BLaER1 (cell line): ENCODE measurements at regions not wholly inside any gene's neighbourhood (a gene's known extent, or its start where the extent isn't known, plus 50 kb on each side); places are given as distances from the start of the nearest gene placed in this dataset.

Experiments used
- H3K27ac ChIP-seq: shearing (Covaris generic); formaldehyde crosslinking; 2 replicates; pipeline ENCODE4 v1.8.1; 2022
- H3K27me3 ChIP-seq: shearing (Covaris generic); formaldehyde crosslinking; 2 replicates; pipeline ENCODE4 v1.8.1; 2022
- H3K36me3 ChIP-seq: shearing (Covaris generic); formaldehyde crosslinking; 2 replicates; pipeline ENCODE4 v1.8.1; 2022
- H3K4me1 ChIP-seq: shearing (Covaris generic); formaldehyde crosslinking; 2 replicates; pipeline ENCODE4 v1.8.1; 2022
- H3K4me2 ChIP-seq: shearing (Covaris generic); formaldehyde crosslinking; 2 replicates; pipeline ENCODE4 v1.8.1; 2022
- H3K4me3 ChIP-seq: shearing (Covaris generic); formaldehyde crosslinking; 2 replicates; pipeline ENCODE4 v1.8.1; 2022
- H3K9ac ChIP-seq: shearing (Covaris generic); formaldehyde crosslinking; 2 replicates; pipeline ENCODE4 v1.8.1; 2022
- H3K9me3 ChIP-seq: shearing (Covaris generic); formaldehyde crosslinking; 2 replicates; pipeline ENCODE4 v1.8.1; 2022
- H4K20me1 ChIP-seq: shearing (Covaris generic); formaldehyde crosslinking; 2 replicates; pipeline ENCODE4 v1.8.1; 2022
- Cebpa-rat ChIP-seq: shearing (Covaris generic); IDR thresholded peaks from 2 replicates; pipeline ENCODE4 v1.8.1; 2022

- no peaks in the 10 kb centered on the region for H3K4me1 ChIP-seq
- no peak overlapping the region for H3K4me2 ChIP-seq
- H3K27ac ChIP-seq: no peak overlapping the region
- H3K9me3 ChIP-seq: no peaks in the 10 kb centered on the region
- H3K36me3 ChIP-seq: no peaks in the 10 kb centered on the region
- H3K27me3 ChIP-seq: no peaks in the 10 kb centered on the region
- H3K9ac ChIP-seq: no peak overlapping the region
- no peak for TF ChIP-seq Cebpa-rat
- H3K4me3 ChIP-seq: no peak overlapping the region
- H4K20me1 ChIP-seq: no peaks in the 10 kb centered on the region
These were observed 253.9 kb upstream of the LRRN1 start for GRCh38 chr3:3545360-3545759.

GRCh38 chr3:3538451-3538850 is 260.8 kb upstream of the LRRN1 start:
- TF ChIP-seq Cebpa-rat: no peak
- Histone ChIP-seq H3K9me3 (no peaks in the 10 kb centered on the region), H3K9ac (no peak overlapping the region)

GRCh38 chr3:3532508-3532907 is 266.7 kb upstream of the LRRN1 start:
- Histone ChIP-seq H4K20me1 (no peaks in the 10 kb centered on the region), H3K36me3 (no peaks in the 10 kb centered on the region), H3K27ac (no peak overlapping the region), H3K4me1 (no peaks in the 10 kb centered on the region), H3K4me3 (no peak overlapping the region), H3K9ac (no peak overlapping the region), H3K4me2 (no peak overlapping the region), H3K9me3 (no peaks in the 10 kb centered on the region), H3K27me3 (no peaks in the 10 kb centered on the region)
- no peak for TF ChIP-seq Cebpa-rat

More at GRCh38 chr3:3538451-3538850, 260.8 kb upstream of the LRRN1 start:
- no peaks in the 10 kb centered on the region for H3K36me3 ChIP-seq
- H3K4me2 ChIP-seq: no peak overlapping the region
- no peaks in the 10 kb centered on the region for H3K27me3 ChIP-seq
- H3K27ac ChIP-seq: no peak overlapping the region
- no peak overlapping the region for H3K4me3 ChIP-seq
- no peaks in the 10 kb centered on the region for H3K4me1 ChIP-seq
- H4K20me1 ChIP-seq: no peaks in the 10 kb centered on the region

- Histone ChIP-seq H3K4me1 (no peaks in the 10 kb centered on the region), H3K27me3 (no peaks in the 10 kb centered on the region), H3K27ac (no peak overlapping the region), H4K20me1 (no peaks in the 10 kb centered on the region), H3K9me3 (no peaks in the 10 kb centered on the region), H3K9ac (no peak overlapping the region), H3K4me3 (no peak overlapping the region), H3K36me3 (no peaks in the 10 kb centered on the region), H3K4me2 (no peak overlapping the region)
- TF ChIP-seq Cebpa-rat: no peak
These were observed 267.8 kb upstream of the LRRN1 start for GRCh38 chr3:3531476-3531875.

- no peak overlapping the region for H3K9ac ChIP-seq
- no peak overlapping the region for H3K27ac ChIP-seq
- H3K4me3 ChIP-seq: no peak overlapping the region
- H3K4me1 ChIP-seq: no peaks in the 10 kb centered on the region
- TF ChIP-seq Cebpa-rat: no peak
- H3K9me3 ChIP-seq: no peaks in the 10 kb centered on the region
- no peak overlapping the region for H3K4me2 ChIP-seq
- no peaks in the 10 kb centered on the region for H3K36me3 ChIP-seq
- H4K20me1 ChIP-seq: no peaks in the 10 kb centered on the region
- no peaks in the 10 kb centered on the region for H3K27me3 ChIP-seq
These were observed 280.0 kb upstream of the LRRN1 start for GRCh38 chr3:3519266-3519665.

- no peak overlapping the region for H3K27ac ChIP-seq
- no peak for TF ChIP-seq Cebpa-rat
- no peaks in the 10 kb centered on the region for H3K9me3 ChIP-seq
- no peak overlapping the region for H3K4me3 ChIP-seq
- no peaks in the 10 kb centered on the region for H3K27me3 ChIP-seq
- no peaks in the 10 kb centered on the region for H3K36me3 ChIP-seq
- no peak overlapping the region for H3K4me2 ChIP-seq
- H3K9ac ChIP-seq: no peak overlapping the region
- no peaks in the 10 kb centered on the region for H4K20me1 ChIP-seq
- H3K4me1 ChIP-seq: no peaks in the 10 kb centered on the region
These were observed 282.2 kb upstream of the LRRN1 start for GRCh38 chr3:3516996-3517395.

GRCh38 chr3:3516384-3516783 is 282.8 kb upstream of the LRRN1 start:
- Histone ChIP-seq H4K20me1 (no peaks in the 10 kb centered on the region), H3K36me3 (no peaks in the 10 kb centered on the region), H3K27me3 (no peaks in the 10 kb centered on the region), H3K9me3 (no peaks in the 10 kb centered on the region), H3K4me3 (no peak overlapping the region), H3K4me1 (no peaks in the 10 kb centered on the region), H3K9ac (no peak overlapping the region), H3K4me2 (no peak overlapping the region), H3K27ac (no peak overlapping the region)
- no peak for TF ChIP-seq Cebpa-rat

GRCh38 chr3:3509665-3510064 is 289.6 kb upstream of the LRRN1 start:
- Histone ChIP-seq H3K4me1 (no peaks in the 10 kb centered on the region), H3K9ac (no peak overlapping the region), H4K20me1 (no peaks in the 10 kb centered on the region), H3K36me3 (no peaks in the 10 kb centered on the region), H3K4me3 (no peak overlapping the region), H3K27ac (no peak overlapping the region), H3K9me3 (no peaks in the 10 kb centered on the region), H3K4me2 (no peak overlapping the region), H3K27me3 (no peaks in the 10 kb centered on the region)
- TF ChIP-seq Cebpa-rat: no peak

GRCh38 chr3:3504686-3505085 is 294.5 kb upstream of the LRRN1 start:
- no peaks in the 10 kb centered on the region for H3K27me3 ChIP-seq
- no peaks in the 10 kb centered on the region for H4K20me1 ChIP-seq
- H3K4me3 ChIP-seq: no peak overlapping the region
- H3K36me3 ChIP-seq: no peaks in the 10 kb centered on the region
- H3K4me1 ChIP-seq: no peaks in the 10 kb centered on the region
- H3K9me3 ChIP-seq: no peaks in the 10 kb centered on the region
- no peak overlapping the region for H3K9ac ChIP-seq
- TF ChIP-seq Cebpa-rat: no peak
- H3K27ac ChIP-seq: no peak overlapping the region
- no peak overlapping the region for H3K4me2 ChIP-seq

- Histone ChIP-seq H3K4me1 (no peaks in the 10 kb centered on the region), H3K4me2 (no peak overlapping the region), H3K27ac (no peak overlapping the region), H3K27me3 (no peaks in the 10 kb centered on the region), H3K4me3 (no peak overlapping the region), H3K9ac (no peak overlapping the region), H3K36me3 (no peaks in the 10 kb centered on the region), H4K20me1 (no peaks in the 10 kb centered on the region), H3K9me3 (no peaks in the 10 kb centered on the region)
- TF ChIP-seq Cebpa-rat: no peak
These were observed 295.8 kb upstream of the LRRN1 start for GRCh38 chr3:3503411-3503810.

- Histone ChIP-seq H3K4me1 (no peaks in the 10 kb centered on the region), H3K9me3 (no peaks in the 10 kb centered on the region), H3K9ac (no peak overlapping the region), H3K27ac (no peak overlapping the region), H3K4me2 (no peak overlapping the region), H3K4me3 (no peak overlapping the region), H3K36me3 (no peaks in the 10 kb centered on the region), H4K20me1 (no peaks in the 10 kb centered on the region), H3K27me3 (no peaks in the 10 kb centered on the region)
- TF ChIP-seq Cebpa-rat: no peak
These were observed 299.2 kb upstream of the LRRN1 start for GRCh38 chr3:3499987-3500386.
